T-helper 9 cell (primary cell): ENCODE measurements at regions not wholly inside any gene's neighbourhood (a gene's known extent, or its start where the extent isn't known, plus 50 kb on each side); places are given as distances from the start of the nearest gene placed in this dataset.

Experiments used
- DNase-seq: peaks from one replicate; pipeline ENCODE4 v3.0.0-alpha.2; 2020

- peak; percentile 19 for DNase-seq
Measured at GRCh38 chr5:152026328-152027024, 101.8 kb upstream of the GLRA1 start.

- DNase-seq: no peak
Measured at GRCh38 chr5:152016421-152016820, 91.8 kb upstream of the GLRA1 start.

GRCh38 chr5:152007653-152008335, 83.1 kb upstream of the GLRA1 start:
- DNase-seq: no peak

GRCh38 chr5:152004095-152004494, 79.4 kb upstream of the GLRA1 start:
- no peak for DNase-seq
